Activated B cell treated with CpG ODN at 0.5 μM for 24 hours (primary cell): ENCODE measurements at regions not wholly inside any gene's neighbourhood (a gene's known extent, or its start where the extent isn't known, plus 50 kb on each side); places are given as distances from the start of the nearest gene placed in this dataset.

Experiments used
- ATAC-seq: fragments of 200-7000 bp; cut with Tn5 transposase; one replicate; pipeline ENCODE4 v1.10.0; 2021; ENCODE audit warnings: low read depth, mild to moderate bottlenecking, moderate library complexity
- CTCF ChIA-PET: fragments of 350-600 bp; sonication (Branson Sonifier 250); formaldehyde crosslinking; loops from one replicate; lab custom pipeline; 2021; ENCODE audit warnings: antibody characterized with exemption; lab: Charles Lee
- POLR2A ChIA-PET: fragments of 350-600 bp; sonication (Branson Sonifier 250); formaldehyde crosslinking; loops from one replicate; lab custom pipeline; 2021; ENCODE audit warnings: antibody characterized with exemption; lab: Charles Lee
- DNase-seq: peaks from one replicate; pipeline ENCODE4 v3.0.0; 2022
- H3K27ac Mint-ChIP-seq: one replicate; pipeline ENCODE4 v1.8.0; 2020; ENCODE audit warnings: mixed read lengths
- H3K27me3 Mint-ChIP-seq: one replicate; pipeline ENCODE4 v1.8.0; 2021; ENCODE audit warnings: mixed read lengths
- H3K36me3 Mint-ChIP-seq: one replicate; pipeline ENCODE4 v1.8.0; 2021; ENCODE audit warnings: low read depth, mixed read lengths
- H3K4me1 Mint-ChIP-seq: one replicate; pipeline ENCODE4 v1.8.0; 2021; ENCODE audit warnings: mixed read lengths
- H3K4me3 Mint-ChIP-seq: one replicate; pipeline ENCODE4 v1.8.0; 2020; ENCODE audit warnings: mild to moderate bottlenecking, mixed read lengths
- H3K9me3 Mint-ChIP-seq: one replicate; pipeline ENCODE4 v1.8.0; 2020; ENCODE audit warnings: mixed read lengths
- intact Hi-C: fragments of 100-400 bp; cut with micrococcal nuclease; formaldehyde crosslinking; loops from one replicate; pipeline ENCODE4 v1.15.1; 2024
- TF ChIP-seq, protein P1 (sequence below): fragments of 200-600 bp; IDR thresholded peaks from one replicate; pipeline ENCODE4 v1.8.0; 2022; ENCODE audit warnings: antibody characterized with exemption, mild to moderate bottlenecking

DNA sequence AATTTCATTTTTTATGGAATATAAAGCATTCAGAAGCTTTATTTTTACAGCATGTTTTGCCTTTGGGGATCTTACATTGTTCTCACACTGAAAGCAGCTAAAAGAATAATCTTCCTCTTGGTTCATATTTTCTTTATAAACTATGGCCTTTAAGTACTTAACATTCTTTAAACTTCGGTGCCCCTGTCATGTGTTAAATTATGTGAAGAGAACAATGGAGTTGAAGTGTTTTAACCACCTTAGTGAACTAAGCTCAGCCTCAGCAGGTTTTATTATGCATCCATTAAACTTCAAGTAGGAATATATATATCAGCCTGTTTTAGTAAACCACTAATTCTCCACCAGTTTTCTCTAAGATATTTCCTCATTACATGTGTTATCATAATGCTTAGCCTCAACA lies 371.4 kb upstream of the CDH18 start:
- peaks cover 4% of the 10 kb centered on the region for H3K9me3 Mint-ChIP-seq
- H3K4me1 Mint-ChIP-seq, result no peaks in the 10 kb centered on the region
- DNase-seq, result no peak
- no peak for ATAC-seq
- TF ChIP-seq, protein P1, sequence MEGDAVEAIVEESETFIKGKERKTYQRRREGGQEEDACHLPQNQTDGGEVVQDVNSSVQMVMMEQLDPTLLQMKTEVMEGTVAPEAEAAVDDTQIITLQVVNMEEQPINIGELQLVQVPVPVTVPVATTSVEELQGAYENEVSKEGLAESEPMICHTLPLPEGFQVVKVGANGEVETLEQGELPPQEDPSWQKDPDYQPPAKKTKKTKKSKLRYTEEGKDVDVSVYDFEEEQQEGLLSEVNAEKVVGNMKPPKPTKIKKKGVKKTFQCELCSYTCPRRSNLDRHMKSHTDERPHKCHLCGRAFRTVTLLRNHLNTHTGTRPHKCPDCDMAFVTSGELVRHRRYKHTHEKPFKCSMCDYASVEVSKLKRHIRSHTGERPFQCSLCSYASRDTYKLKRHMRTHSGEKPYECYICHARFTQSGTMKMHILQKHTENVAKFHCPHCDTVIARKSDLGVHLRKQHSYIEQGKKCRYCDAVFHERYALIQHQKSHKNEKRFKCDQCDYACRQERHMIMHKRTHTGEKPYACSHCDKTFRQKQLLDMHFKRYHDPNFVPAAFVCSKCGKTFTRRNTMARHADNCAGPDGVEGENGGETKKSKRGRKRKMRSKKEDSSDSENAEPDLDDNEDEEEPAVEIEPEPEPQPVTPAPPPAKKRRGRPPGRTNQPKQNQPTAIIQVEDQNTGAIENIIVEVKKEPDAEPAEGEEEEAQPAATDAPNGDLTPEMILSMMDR, result no peak
- H3K36me3 Mint-ChIP-seq, result no peaks in the 10 kb centered on the region
- intact Hi-C loops, result no loop called here
- no peak overlapping the region for H3K4me3 Mint-ChIP-seq
- POLR2A ChIA-PET, result no interaction called here
- H3K27me3 Mint-ChIP-seq, result no peaks in the 10 kb centered on the region
- CTCF ChIA-PET, result no interaction called here
- no peak overlapping the region for H3K27ac Mint-ChIP-seq

DNA sequence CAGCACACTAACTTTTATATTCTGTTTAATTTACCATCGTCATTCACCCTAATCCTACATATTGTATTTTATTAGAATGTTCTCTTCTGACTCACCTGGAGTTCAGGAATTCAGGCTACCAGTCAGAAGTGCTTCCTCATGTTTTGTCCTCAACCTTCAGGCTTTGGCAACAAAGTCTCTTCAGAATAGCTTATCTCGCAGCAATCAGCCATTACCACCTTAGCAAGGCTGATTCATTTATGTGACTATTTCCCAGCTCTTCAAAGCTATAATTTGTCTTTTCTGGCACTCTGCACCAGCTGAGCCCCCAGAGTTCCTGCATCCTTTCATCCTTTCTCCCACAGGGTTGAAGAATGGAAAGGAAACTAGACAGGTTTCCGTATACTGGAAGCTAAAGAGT lies 365.5 kb upstream of the CDH18 start:
- no peaks in the 10 kb centered on the region for H3K4me1 Mint-ChIP-seq
- peaks cover 4% of the 10 kb centered on the region for H3K9me3 Mint-ChIP-seq
- H3K4me3 Mint-ChIP-seq, result no peak overlapping the region
- ChIA-PET POLR2A (no interaction called here), CTCF (no interaction called here)
- H3K27me3 Mint-ChIP-seq, result no peaks in the 10 kb centered on the region
- intact Hi-C loops, result no loop called here
- no peaks in the 10 kb centered on the region for H3K36me3 Mint-ChIP-seq
- TF ChIP-seq, protein P1, result no peak
- H3K27ac Mint-ChIP-seq, result no peak overlapping the region
- ATAC-seq (no peak), DNase-seq (no peak)

DNA sequence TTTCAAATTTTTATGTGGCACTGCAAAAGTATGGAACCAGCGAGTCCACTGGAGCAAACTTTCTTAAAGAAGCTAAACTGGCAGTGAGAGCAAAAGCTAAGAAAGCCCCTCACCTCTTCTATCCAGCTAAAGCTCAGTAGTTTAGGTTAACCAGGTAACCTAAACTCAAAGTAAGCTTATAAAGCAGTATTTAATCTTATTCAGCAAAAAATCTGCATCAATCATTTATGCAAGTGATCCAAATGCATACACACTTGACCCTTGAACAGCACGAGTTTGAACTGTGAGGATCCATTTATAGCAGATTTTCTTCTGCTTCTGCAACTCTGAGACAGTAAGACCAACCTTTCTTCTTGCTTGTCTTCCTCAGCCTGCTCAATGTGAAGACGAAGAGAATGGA lies 363.8 kb upstream of the CDH18 start:
- ChIA-PET POLR2A (no interaction called here), CTCF (interaction anchor here (0.7 kb wide), 1 partner anchor 31 kb away, joined by 3 read pairs; no protein-coding TSS in a partner anchor)
- no peak for DNase-seq
- Mint-ChIP-seq H3K36me3 (no peaks in the 10 kb centered on the region), H3K9me3 (peaks cover 11% of the 10 kb centered on the region), H3K27ac (no peak overlapping the region), H3K27me3 (no peaks in the 10 kb centered on the region), H3K4me3 (no peak overlapping the region), H3K4me1 (no peaks in the 10 kb centered on the region)
- ATAC-seq, result no peak
- intact Hi-C loops, result no loop called here
- TF ChIP-seq, protein P1, result no peak

DNA sequence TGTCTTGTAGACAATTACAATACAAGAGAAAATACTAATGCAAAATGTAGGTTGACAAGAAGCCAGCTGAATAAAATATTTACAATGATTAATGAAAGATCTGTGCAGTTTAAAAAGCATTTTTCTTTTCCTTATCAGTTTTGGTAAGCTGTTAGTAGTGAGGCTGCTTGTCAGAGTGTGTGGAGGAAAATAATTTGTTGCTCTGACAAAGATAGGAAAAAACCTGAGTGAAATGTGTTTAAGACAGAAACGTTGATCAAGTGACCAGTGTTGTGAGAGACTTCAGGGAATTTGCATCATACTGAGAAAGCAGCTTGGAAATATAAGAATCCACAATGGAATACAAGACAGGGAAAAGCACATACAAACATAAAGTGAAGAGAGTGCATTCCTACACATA lies 360.3 kb upstream of the CDH18 start:
- Mint-ChIP-seq H3K36me3 (no peaks in the 10 kb centered on the region), H3K9me3 (peaks cover 11% of the 10 kb centered on the region), H3K27me3 (no peaks in the 10 kb centered on the region), H3K27ac (no peak overlapping the region), H3K4me3 (no peak overlapping the region), H3K4me1 (no peaks in the 10 kb centered on the region)
- no peak for ATAC-seq
- TF ChIP-seq, protein P1, result no peak
- ChIA-PET CTCF (no interaction called here), POLR2A (no interaction called here)
- intact Hi-C loops, result no loop called here
- DNase-seq, result no peak

DNA sequence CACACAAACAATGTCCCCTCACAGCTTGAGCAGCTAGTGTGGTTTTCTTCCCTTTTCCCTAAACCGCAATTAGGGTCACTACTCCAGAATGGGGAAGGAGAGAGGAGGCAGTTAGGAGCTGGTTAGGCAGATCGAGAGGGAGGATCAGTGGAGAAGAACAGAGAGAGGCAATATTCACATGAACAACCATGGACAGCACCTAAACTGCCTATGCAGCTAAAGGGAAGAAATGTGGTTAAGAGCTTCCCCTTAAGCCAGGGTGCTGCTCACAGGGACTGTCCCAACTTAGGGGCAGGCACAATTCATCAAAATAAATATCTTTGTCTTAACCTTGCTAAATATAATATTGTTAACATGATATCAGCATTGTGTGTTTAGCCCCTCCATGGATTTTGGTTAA lies 359.3 kb upstream of the CDH18 start:
- POLR2A ChIA-PET, result no interaction called here
- intact Hi-C loops, result no loop called here
- Mint-ChIP-seq H3K27me3 (no peaks in the 10 kb centered on the region), H3K27ac (no peak overlapping the region), H3K4me3 (no peak overlapping the region), H3K9me3 (peaks cover 12% of the 10 kb centered on the region), H3K4me1 (no peaks in the 10 kb centered on the region), H3K36me3 (no peaks in the 10 kb centered on the region)
- DNase-seq (no peak), ATAC-seq (no peak)
- CTCF ChIA-PET, result no interaction called here
- TF ChIP-seq, protein P1, result no peak
